Activated CD8-positive, alpha-beta memory T cell treated with anti-CD3 and anti-CD28 coated beads for 36 hours (primary cell): ENCODE measurements at regions not wholly inside any gene's neighbourhood (a gene's known extent, or its start where the extent isn't known, plus 50 kb on each side); places are given as distances from the start of the nearest gene placed in this dataset.

Source experiments
- CTCF ChIA-PET: fragments of 350-600 bp; sonication (Branson Sonifier 250); formaldehyde crosslinking; loops from one replicate; lab custom pipeline; 2021; ENCODE audit warnings: antibody characterized with exemption; lab: Charles Lee
- POLR2A ChIA-PET: fragments of 350-600 bp; sonication (Branson Sonifier 250); formaldehyde crosslinking; loops from one replicate; lab custom pipeline; 2021; ENCODE audit warnings: antibody characterized with exemption; lab: Charles Lee

GRCh38 chr6:153927867-153928266, 111.2 kb upstream of the OPRM1 start:
- POLR2A ChIA-PET = no interaction called here
- CTCF ChIA-PET = no interaction called here

DNA sequence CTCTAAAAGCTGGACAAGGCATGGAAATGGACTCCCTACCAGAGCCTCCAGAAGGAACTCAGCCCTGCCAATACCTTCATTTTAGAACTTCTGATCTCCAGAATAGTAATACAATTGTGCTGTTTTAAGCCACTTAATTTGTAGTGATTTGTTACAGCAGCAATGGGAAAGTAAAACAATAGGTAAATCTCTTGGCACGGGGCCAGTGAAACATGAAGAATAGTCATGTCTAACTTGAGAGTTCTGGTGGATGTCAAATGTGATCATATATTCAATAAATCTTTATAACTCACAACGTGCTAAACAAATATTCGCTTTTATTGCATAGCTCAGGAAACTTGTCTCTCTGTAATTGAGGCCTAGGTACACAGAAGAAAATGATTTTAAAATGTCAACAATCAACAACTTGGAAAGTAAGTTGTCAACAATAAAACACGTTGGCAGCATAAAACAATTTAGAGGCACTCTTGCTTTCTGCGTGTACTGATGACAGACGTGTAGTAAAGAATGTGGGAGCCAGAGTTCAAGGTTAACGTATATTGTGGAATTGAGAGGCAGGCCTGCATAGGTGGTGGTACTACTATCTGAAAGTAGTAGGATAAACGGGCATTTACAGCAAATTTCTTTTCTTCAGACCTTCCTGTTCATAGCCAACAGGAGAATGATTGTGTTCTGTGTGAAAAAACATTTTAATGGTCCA, 140.5 kb upstream of the OPRM1 start:
- ChIA-PET CTCF (no interaction called here), POLR2A (no interaction called here)

- POLR2A ChIA-PET = no interaction called here
- CTCF ChIA-PET = no interaction called here
These were observed 156.6 kb upstream of the OPRM1 start for GRCh38 chr6:153882411-153882810.

DNA sequence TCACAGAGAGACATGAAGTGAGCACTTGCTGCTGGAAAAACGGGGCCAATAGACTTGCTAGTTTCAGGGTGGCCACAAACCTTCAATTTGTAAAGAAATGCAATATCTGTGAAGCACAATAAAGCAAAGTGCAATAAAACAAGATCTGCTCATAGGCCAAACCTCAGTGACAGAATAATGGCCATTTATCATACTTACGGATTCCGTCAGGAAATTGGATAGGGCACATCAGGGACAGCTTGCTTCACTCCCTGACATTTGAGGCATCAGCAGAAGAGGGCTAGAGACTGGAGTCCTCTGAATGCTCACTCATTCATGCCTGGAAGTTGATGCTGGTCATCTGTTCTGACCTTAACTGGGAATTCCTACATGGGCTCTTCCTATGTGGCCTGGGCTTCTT, 165.5 kb upstream of the OPRM1 start:
- CTCF ChIA-PET = no interaction called here
- POLR2A ChIA-PET = no interaction called here

DNA sequence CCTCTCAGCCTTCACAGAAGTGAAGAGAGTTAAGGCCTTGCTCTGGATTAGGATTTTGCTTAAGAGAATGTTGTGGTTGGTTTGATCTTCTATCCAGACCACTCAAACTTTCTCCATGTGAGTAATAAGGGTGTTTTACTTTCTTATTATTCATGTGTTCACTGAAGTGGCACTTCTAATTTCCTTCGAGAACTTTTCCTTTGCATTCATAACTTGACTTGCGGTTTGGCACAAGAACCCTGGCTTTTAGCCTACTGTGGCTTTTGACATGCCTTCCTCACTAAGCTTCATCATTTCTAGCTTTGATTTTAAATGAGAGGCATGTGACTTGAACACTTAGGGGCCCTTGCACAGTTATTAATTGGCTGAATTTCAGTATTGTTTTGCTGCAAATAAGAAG, 166.1 kb upstream of the OPRM1 start:
- ChIA-PET POLR2A (no interaction called here), CTCF (no interaction called here)

DNA sequence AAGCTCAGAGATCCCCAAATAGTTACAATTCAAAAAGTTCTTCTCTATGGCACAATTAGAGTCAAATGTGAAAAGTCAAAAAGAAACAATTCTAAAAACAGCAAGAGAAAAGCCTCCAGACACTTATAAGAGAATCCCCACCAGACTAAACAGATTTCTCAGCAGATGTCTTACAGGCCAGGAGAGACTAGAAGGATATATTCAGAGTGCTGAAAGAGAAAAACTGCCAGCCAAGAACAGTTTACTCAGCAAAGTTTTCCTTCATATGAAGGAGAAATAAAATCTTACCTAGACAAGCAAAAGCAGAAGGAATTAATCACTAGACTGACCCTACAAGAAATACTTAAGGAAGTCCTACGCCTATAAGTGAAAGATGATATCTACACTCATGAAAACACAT, 176.1 kb upstream of the OPRM1 start:
- CTCF ChIA-PET = no interaction called here
- POLR2A ChIA-PET = no interaction called here

- ChIA-PET POLR2A (no interaction called here), CTCF (no interaction called here)
These were observed 176.9 kb upstream of the OPRM1 start for GRCh38 chr6:153862139-153862538.

DNA sequence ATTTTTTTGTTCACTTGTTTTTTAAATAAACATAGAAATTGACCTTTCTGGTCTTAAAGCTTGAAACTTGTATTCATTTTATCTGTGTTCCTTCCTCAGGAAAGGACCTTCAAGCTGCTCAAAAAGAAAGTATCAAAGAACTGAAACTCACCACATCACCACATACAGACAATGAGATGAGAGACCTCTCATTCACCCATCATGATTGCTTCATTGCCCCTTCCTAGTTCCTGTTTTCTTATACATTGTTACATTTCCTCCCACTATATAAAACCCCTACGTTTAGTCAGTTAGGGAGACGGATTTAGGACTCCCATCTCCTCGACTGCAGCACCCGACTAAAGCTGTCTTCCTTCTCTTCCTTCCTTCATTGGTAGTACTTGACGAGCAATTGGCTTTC, 180.5 kb upstream of the OPRM1 start:
- CTCF ChIA-PET = no interaction called here
- POLR2A ChIA-PET = no interaction called here

GRCh38 chr6:153856929-153857376, 182.1 kb upstream of the OPRM1 start:
- ChIA-PET POLR2A (no interaction called here), CTCF (no interaction called here)

- ChIA-PET CTCF (no interaction called here), POLR2A (no interaction called here)
These were observed 186.6 kb upstream of the OPRM1 start for GRCh38 chr6:153852481-153852880.

DNA sequence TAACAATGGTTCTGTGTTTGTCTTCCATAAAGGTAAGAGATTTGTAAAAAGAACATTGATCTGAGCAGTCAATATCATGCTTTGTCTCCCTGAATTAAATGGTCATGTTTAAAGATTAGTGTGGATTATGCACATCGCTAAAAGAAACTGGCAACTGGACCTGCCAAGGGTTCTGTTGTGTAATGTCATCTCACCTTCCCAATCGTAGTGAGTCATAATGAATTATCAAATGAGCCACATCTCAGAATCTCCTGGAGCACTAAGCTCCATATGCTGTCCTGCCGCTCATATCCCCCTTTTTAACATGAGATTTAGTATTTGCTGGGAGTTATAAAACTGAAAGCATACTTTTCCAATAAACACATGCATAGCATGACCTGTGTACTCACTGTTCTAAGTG, 187.0 kb upstream of the OPRM1 start:
- ChIA-PET POLR2A (no interaction called here), CTCF (no interaction called here)

DNA sequence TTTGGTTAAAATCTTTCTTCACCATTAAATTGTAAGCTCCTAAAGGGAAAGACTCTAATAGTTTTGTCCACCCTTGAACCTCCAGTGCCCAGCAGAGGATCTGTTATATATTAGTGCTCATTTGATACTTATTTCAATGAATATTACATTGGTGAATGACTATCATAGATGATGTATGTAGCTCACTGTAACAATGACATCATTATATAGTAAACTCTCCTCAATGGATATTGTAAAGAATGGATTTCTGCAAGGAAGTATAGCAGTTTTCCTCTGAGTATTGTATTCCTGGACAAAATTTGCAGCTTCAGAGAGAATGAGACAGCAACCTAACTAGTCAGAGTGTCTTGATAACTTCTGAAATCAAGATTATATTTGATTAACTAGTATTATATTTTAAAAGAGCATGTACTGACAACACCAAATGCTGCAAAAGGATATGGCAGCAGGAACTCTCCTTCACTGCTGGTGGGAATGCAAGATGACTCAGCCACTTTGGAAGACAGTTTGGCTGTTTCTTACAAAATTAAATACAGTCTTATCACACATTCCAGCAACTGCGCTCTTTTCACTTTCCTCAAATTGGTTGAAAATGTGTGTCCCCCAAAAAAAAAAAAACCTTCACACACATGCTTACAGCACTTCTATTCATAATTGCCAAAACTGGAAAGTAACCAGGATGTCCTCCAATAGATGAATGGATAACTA, 189.8 kb upstream of the OPRM1 start:
- POLR2A ChIA-PET = no interaction called here
- CTCF ChIA-PET = no interaction called here

GRCh38 chr6:153843420-153843819, 195.6 kb upstream of the OPRM1 start:
- POLR2A ChIA-PET = interaction anchor here (0.6 kb wide), 1 partner anchor 101 kb away, joined by 3 read pairs; no protein-coding TSS in a partner anchor
- CTCF ChIA-PET = no interaction called here

GRCh38 chr6:153842491-153842890, 196.5 kb upstream of the OPRM1 start:
- ChIA-PET POLR2A (no interaction called here), CTCF (no interaction called here)

GRCh38 chr6:153840039-153840850, 198.8 kb upstream of the OPRM1 start:
- CTCF ChIA-PET = no interaction called here
- POLR2A ChIA-PET = no interaction called here

GRCh38 chr6:153832543-153832942, 206.5 kb upstream of the OPRM1 start:
- ChIA-PET CTCF (no interaction called here), POLR2A (no interaction called here)

DNA sequence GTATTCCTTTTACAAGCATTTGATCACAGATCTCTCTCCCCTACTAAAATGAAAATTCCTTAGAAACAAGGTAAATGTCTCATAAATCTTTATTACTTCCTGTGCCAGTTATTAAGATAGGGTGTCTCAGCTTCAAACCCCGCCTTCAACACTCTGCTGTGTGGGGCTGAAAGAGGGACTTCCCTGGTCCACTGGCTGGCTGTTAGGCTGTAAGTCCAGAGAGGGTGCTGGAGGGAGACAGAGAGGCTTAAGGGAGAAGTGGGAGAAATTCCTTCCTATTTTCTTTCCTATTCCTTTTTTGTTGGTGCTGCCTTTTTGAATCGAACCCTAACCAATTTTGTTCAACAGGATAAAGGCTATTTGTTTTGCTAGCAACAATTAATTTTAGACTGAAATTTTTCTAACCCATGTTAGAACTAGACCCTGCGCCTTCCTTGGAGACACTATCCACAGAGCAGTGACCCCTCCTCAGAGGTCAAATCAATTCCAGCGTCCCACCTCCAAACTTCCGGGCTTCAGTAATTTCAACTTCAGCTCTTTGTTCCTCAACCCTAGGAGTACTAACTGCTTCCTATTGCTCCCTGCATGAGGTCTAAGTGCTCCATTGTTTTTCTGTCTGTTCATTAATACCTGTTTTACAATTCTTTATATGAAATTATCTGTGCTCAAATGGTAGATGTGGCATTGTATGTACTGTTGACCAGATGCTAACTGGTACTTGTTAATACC, 207.5 kb upstream of the OPRM1 start:
- POLR2A ChIA-PET = no interaction called here
- CTCF ChIA-PET = no interaction called here

DNA sequence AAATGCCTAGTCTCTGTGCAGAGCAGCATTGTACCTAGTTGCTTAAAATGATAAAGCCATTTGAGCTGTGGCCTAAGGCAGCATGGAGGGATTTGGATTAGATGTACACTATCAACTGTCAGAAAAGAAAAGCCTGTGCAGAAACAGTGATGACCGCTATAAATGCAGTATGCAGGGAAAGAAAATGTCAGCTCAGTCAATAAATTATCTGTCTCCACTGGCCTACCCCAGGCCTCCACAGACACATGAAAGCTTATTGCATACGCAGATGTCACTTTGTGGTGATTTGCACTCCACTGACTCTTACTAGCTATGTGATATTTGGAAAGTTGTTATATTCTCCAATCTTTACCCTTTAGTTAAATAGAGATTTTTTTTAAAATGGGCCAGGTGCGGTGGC, 221.9 kb upstream of the OPRM1 start:
- CTCF ChIA-PET = no interaction called here

GRCh38 chr6:153816366-153816765, 222.7 kb upstream of the OPRM1 start:
- POLR2A ChIA-PET = no interaction called here
- CTCF ChIA-PET = no interaction called here

More for the DNA sequence above, 221.9 kb upstream of the OPRM1 start:
- POLR2A ChIA-PET = no interaction called here

DNA sequence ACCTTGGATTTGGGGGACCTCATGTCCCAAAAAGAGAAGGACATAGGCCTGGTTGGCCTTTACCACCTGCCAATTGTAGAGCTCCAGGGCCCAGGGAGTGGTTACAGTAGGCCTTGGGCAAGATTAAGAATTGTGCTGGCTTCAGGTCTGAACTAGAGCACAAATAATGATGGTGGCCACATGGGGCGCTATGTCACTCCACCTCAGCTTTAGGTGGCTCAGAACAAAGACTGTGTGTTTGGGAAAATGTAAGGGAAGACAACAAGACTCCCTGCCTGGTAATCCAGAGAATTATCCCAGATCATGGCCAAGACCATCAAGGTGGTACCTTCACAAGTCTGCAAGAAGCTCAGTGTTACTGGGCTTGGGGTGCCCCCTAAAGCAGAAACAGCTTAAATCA, 224.9 kb upstream of the OPRM1 start:
- POLR2A ChIA-PET = no interaction called here
- CTCF ChIA-PET = no interaction called here
